HAP-1 (cell line): ENCODE measurements at regions not wholly inside any gene's neighbourhood (a gene's known extent, or its start where the extent isn't known, plus 50 kb on each side); places are given as distances from the start of the nearest gene placed in this dataset.

ENCODE experiments used
- DNase-seq, 2 experiments: peaks; one replicate each; pipeline ENCODE4 v3.0.0-alpha.2; 2016 to 2020; ENCODE audit warnings: low spot score in 2 of 2
- H3K27me3 ChIP-seq: fragments of 250-450 bp; sonication (Bioruptor Pico); 2 replicates; pipeline ENCODE4 v1.5.1; 2020; ENCODE audit warnings: low read depth, mild to moderate bottlenecking, moderate library complexity
- H3K36me3 ChIP-seq: fragments of 250-450 bp; sonication (Bioruptor Pico); replicated peaks from 2 replicates; pipeline ENCODE4 v1.5.1; 2020; ENCODE audit warnings: mild to moderate bottlenecking
- H3K4me1 ChIP-seq: fragments of 250-450 bp; sonication (Bioruptor Pico); 2 replicates; pipeline ENCODE4 v1.5.1; 2020; ENCODE audit warnings: mild to moderate bottlenecking
- H3K4me3 ChIP-seq: fragments of 250-450 bp; sonication (Bioruptor Pico); 2 replicates; pipeline ENCODE4 v1.5.1; 2020; ENCODE audit warnings: mild to moderate bottlenecking, moderate library complexity
- H3K9me3 ChIP-seq: fragments of 250-450 bp; sonication (Bioruptor Pico); 2 replicates; pipeline ENCODE4 v1.5.1; 2020; ENCODE audit warnings: mild to moderate bottlenecking, moderate library complexity
- in situ Hi-C: fragments of 300-500 bp; cut with MboI; formaldehyde crosslinking; loops from 3 replicates; pipeline ENCODE4 v1.14.3; 2020; ENCODE audit warnings: low sequenced_read_pairs, inconsistent platforms, mixed read lengths

DNA sequence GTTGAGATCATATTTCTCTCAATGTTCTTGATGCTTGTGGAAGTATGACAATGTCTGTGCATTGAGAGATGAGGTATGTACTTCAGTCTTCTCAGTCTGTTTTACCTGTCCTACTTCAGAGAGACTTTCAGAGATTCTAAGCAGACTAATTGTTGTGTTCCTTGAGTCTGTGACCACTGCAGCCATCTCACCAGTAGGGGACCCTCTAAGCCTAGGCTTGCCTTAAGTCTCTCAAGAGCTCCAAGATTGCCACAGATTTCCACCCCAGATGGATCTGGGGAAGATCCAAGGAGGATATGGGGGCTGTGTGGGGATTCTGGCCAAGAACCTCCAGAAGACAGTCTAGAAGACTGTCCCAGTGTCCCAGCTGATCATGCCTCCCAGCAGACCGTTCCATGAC lies 179.9 kb upstream of the PLET1 start:
- in situ Hi-C loops, result no loop called here
- no peak overlapping the region for H3K4me3 ChIP-seq
- no peak for DNase-seq
- H3K9me3 ChIP-seq, result no peaks in the 10 kb centered on the region
- H3K36me3 ChIP-seq, result no peaks in the 10 kb centered on the region
- H3K4me1 ChIP-seq, result no peaks in the 10 kb centered on the region
- H3K27me3 ChIP-seq, result no peaks in the 10 kb centered on the region

DNA sequence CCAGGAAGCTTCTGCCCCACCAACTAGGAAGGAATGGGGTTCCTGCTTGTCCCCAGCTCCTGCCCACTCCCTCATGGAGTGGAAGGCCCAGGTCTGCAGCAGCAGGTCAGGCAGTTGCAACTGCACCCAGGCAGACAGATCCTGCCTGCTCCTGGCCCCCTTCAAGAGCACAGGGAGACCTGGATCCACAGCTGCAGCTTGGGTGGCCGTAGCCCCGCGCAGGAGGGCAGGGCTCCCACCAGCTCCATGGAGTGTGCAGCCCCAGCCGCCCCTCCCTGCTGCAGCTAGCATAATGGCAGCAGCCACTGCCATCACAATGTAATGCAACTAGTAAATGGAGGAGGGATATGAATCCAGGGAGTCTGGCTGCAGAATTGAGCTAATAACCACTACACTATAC lies 187.5 kb upstream of the PLET1 start:
- Histone ChIP-seq H3K4me1 (peaks cover 4% of the 10 kb centered on the region), H3K4me3 (no peak overlapping the region), H3K36me3 (no peaks in the 10 kb centered on the region), H3K9me3 (no peaks in the 10 kb centered on the region), H3K27me3 (no peaks in the 10 kb centered on the region)
- DNase-seq, result no peak
- in situ Hi-C loops, result no loop called here

DNA sequence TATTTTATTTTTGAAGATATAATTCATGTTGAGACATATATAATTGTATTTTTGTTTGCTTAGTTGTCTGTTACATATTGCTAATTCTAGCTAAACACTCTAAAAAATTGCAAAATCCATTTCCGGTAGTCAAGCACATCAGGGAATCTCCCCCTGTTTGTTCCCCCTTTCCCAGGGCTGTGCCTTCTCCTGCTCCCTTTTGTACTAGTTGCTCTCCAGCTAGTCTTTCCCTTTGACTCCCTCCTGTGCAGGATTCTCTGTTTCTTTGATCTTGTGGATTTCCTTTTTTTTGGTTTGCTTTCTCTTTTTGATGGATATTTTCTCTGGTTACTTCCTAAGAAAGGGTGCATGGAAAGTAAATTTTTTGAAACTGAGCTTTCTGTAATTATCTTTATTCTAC lies 188.1 kb upstream of the PLET1 start:
- Histone ChIP-seq H3K4me3 (no peak overlapping the region), H3K36me3 (no peaks in the 10 kb centered on the region), H3K27me3 (no peaks in the 10 kb centered on the region), H3K4me1 (peaks cover 4% of the 10 kb centered on the region), H3K9me3 (no peaks in the 10 kb centered on the region)
- in situ Hi-C loops, result no loop called here
- DNase-seq, result no peak

DNA sequence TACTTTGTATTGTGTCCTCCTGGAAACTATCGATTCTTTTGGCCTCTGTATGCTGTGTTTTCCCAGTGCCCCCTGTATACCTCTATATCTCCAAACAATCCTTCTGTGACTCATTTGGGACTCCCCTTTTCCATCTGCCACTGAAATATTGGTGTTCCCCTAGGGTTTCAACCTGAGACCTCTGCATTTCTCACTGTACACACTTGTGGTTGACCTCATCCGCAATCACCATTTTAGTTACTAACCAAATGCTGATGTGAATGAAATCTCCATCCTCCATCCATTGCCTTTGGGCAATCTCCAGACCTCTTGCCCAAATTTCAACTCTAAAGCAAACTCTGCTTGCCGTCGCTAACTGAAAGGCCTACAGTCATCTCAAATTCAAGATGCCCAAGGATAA lies 190.6 kb upstream of the PLET1 start:
- H3K4me3 ChIP-seq, result no peak overlapping the region
- no peaks in the 10 kb centered on the region for H3K9me3 ChIP-seq
- H3K27me3 ChIP-seq, result no peaks in the 10 kb centered on the region
- H3K36me3 ChIP-seq, result no peaks in the 10 kb centered on the region
- in situ Hi-C loops, result no loop called here
- DNase-seq, result no peak
- peaks cover 4% of the 10 kb centered on the region for H3K4me1 ChIP-seq

DNA sequence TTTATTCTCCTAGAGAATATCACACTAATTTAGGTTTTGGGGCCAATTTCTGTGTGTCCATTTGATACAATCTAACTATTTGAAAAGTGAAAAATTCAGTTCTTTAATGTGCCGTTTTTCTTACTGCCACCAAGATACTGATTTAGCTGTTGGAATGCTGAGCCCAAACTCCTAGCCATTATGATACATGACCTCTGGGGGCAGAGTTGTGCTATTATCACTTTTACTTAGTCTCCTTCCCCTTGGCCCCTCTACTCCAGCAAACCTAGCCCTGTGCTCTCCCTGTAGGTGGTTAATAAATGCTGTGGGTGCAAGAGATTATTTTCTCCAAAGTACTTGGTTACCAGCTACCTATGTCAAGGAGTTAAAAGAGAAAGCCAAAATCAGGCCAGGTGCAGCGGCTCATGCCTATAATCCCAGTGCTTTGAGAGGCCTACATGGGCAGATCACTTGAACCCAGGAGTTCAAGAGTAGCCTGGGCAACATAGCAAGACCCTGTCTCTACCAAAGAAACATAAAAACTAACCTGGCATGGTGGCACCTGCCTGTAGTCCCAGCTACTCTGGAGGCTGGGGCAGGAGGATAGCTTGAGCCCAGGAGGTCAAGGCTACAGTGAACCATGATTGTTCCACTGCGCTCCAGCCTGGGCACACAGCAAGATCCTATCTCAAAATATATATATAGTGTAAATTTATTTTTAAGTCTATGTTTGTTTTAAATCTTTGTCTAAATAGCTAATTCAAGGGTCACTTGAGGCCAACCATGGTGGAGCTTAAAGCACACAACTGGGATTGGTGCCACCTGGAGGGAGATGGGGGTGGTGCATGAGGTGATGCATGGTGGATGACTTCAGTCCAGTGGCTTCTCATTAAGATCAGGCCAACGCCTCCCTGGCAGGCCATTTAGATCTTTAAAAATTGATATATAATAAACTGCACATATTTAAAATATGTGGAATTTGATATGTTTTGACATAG lies 193.2 kb upstream of the PLET1 start:
- H3K36me3 ChIP-seq, result no peaks in the 10 kb centered on the region
- peaks cover 4% of the 10 kb centered on the region for H3K4me1 ChIP-seq
- peak in 1 of 2 experiments; percentile 61 for DNase-seq
- no peaks in the 10 kb centered on the region for H3K27me3 ChIP-seq
- no peaks in the 10 kb centered on the region for H3K9me3 ChIP-seq
- in situ Hi-C loops, result no loop called here
- no peak overlapping the region for H3K4me3 ChIP-seq

DNA sequence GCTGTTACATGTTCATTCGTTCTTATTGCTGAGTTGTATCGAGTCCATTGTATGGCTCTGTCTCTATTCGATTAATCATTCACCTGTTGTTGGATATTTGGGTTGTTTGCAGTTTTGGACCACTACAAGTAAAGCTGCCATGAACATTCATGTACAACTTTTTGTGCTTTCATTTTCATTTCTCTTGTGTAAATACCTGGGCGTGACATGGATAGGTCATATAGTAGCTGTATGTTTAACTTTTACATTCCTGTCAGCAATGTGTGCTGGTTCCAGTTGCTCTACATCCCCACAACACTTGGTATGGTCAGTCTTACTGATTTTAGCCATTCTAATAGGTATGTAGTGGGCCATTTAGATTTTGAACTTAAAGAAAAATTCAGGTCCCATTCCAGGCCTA lies 194.2 kb upstream of the PLET1 start:
- H3K4me1 ChIP-seq, result peaks cover 4% of the 10 kb centered on the region
- no peaks in the 10 kb centered on the region for H3K27me3 ChIP-seq
- H3K36me3 ChIP-seq, result no peaks in the 10 kb centered on the region
- H3K9me3 ChIP-seq, result no peaks in the 10 kb centered on the region
- H3K4me3 ChIP-seq, result no peak overlapping the region
- DNase-seq, result no peak
- in situ Hi-C loops, result no loop called here

DNA sequence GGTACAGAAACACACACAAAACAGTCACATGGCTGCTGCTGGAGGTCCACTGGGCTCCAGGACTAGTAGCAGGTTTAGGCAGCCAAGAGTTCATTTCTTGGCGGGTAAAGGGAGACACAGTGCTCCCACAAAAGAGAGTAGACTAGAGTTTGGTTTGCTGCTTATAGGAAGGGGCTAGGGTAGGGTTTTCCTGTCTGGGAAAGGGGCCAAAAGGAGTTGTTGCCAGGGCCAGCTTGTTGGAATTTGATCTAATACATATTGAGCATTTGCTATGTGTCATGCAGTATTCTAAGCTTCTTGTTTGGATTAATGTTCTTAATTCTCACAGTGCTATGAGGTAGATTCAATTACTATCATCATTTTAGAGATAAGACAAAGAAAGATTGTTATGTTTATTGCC lies 195.1 kb upstream of the PLET1 start:
- no peak overlapping the region for H3K4me3 ChIP-seq
- no peaks in the 10 kb centered on the region for H3K36me3 ChIP-seq
- in situ Hi-C loops, result no loop called here
- no peaks in the 10 kb centered on the region for H3K4me1 ChIP-seq
- no peak for DNase-seq
- 0 out of 2 replicates have a peak, but pooled peaks cover 2% of the 10 kb centered on the region for H3K27me3 ChIP-seq
- H3K9me3 ChIP-seq, result no peaks in the 10 kb centered on the region

DNA sequence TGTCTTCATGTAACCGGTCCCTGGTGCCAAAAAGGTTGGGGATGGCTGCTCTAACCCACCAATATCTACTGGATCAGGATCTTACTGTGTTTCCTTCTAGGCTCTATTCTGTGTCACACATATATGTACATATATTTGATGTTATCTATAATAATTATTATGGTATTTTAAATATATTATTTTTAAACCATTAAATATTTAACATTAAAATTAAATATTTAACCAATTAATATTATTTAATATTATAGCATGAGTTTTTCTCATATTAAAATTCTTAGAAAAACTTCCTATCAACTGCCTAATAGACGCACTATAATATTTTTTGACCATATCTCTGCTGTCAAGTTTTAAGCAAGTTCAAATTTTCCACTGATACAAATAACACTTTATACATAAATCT lies 196.9 kb upstream of the PLET1 start:
- in situ Hi-C loops, result no loop called here
- Histone ChIP-seq H3K27me3 (peaks cover 2% of the 10 kb centered on the region; the same call in 1 of the 2 replicates), H3K4me3 (no peak overlapping the region), H3K4me1 (no peaks in the 10 kb centered on the region), H3K9me3 (no peaks in the 10 kb centered on the region), H3K36me3 (no peaks in the 10 kb centered on the region)
- DNase-seq, result no peak

DNA sequence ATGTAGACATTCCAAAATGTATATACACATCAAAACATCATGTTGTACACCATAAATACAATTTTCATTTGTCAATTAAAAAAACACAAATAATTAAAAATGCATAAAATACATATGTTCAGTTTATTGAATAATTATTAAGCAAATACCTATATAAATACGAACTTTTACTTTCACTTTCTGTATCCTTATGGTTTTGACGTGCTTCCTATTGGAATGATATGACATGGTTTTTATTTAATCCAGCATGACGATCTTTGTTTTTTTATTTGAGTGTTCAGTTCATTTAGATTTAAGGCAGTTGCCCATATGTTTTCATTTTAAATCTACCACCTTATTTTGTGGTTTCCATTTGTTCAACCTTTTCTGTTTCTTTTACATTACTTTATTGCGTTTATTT lies 198.3 kb upstream of the PLET1 start:
- no peak for DNase-seq
- Histone ChIP-seq H3K4me3 (no peak overlapping the region), H3K9me3 (no peaks in the 10 kb centered on the region), H3K27me3 (peaks cover 2% of the 10 kb centered on the region; the same call in 1 of the 2 replicates), H3K4me1 (no peaks in the 10 kb centered on the region), H3K36me3 (no peaks in the 10 kb centered on the region)
- in situ Hi-C loops, result no loop called here

DNA sequence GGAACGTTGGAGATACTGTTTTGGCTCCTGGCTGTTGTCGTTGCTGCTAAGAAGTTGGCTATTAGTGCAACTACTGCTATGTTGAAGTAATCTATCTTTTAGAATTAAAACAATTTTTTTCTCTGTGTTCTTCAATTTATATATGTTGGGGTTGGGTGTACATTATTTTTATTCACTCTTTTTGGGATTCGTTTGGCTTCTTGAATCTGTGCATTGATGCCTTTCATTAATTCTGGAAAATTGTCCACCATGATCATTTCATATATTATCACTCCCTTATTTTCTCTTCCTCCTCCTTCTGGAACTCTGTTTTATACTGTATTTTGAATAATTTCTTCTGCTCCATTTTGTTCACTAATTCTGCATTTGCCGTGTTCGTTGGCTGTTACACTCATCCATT lies 199.5 kb upstream of the PLET1 start:
- in situ Hi-C loops, result no loop called here
- no peak overlapping the region for H3K4me3 ChIP-seq
- H3K4me1 ChIP-seq, result no peaks in the 10 kb centered on the region
- no peaks in the 10 kb centered on the region for H3K36me3 ChIP-seq
- no peaks in the 10 kb centered on the region for H3K9me3 ChIP-seq
- peaks cover 2% of the 10 kb centered on the region; the same call in 1 of the 2 replicates for H3K27me3 ChIP-seq
- DNase-seq, result no peak

DNA sequence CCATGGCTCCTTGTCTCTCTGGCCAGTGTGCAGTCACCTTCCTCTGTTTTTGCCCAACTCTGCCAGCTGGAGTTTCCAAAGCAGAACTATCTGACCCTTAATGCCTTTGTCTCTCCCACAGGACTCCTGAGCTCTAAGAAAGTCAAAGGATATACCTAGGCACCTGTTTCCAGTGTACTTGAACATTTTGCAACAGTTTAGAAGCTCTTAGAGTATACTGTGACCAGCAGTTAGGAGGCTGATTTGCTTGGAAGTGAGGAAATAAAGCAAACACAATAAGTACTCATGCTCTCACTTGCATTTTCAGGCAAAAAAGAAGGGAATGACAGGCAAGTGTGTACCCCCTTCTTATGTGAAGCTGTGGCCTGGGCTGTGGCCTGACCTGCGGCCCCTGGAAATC lies 204.3 kb upstream of the PLET1 start:
- in situ Hi-C loops, result no loop called here

DNA sequence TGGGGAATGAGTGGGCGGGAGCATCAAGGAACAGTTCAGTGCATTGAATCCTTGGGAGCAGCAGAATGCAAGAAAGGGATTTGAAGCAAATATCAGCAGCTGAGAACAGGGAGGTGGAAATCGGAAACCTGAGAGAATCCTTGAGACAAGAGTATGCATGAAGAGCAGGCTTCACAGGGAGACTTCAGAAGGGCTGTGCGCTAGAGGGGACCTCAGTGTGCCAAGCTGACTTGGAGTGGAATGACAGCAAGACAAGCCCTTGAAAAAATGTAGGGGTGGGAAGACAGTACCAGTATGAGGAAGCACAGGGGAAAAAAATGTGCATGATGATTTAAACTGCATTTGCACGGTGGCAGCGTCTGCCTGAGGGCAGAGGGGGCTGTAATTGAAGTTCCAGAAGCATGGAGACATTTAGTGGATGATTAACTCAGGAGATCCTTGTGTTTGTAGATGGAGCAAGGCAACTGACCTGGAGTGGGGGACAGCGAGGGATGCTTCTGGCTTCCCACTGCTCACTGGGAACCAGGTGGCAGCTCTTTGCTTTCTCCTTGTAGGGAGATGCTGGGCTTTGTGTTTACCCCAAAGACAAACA lies 204.9 kb upstream of the PLET1 start:
- no peaks in the 10 kb centered on the region for H3K4me1 ChIP-seq
- H3K9me3 ChIP-seq, result no peaks in the 10 kb centered on the region
- no peaks in the 10 kb centered on the region; the same call in 1 of the 2 replicates for H3K27me3 ChIP-seq
- H3K4me3 ChIP-seq, result no peak overlapping the region
- in situ Hi-C loops, result no loop called here
- no peak for DNase-seq
- H3K36me3 ChIP-seq, result no peaks in the 10 kb centered on the region

More for the DNA sequence above, 204.3 kb upstream of the PLET1 start:
- DNase-seq, result no peak
- Histone ChIP-seq H3K4me1 (no peaks in the 10 kb centered on the region), H3K4me3 (no peak overlapping the region), H3K9me3 (no peaks in the 10 kb centered on the region), H3K36me3 (no peaks in the 10 kb centered on the region), H3K27me3 (peaks cover 2% of the 10 kb centered on the region; the same call in 1 of the 2 replicates)

DNA sequence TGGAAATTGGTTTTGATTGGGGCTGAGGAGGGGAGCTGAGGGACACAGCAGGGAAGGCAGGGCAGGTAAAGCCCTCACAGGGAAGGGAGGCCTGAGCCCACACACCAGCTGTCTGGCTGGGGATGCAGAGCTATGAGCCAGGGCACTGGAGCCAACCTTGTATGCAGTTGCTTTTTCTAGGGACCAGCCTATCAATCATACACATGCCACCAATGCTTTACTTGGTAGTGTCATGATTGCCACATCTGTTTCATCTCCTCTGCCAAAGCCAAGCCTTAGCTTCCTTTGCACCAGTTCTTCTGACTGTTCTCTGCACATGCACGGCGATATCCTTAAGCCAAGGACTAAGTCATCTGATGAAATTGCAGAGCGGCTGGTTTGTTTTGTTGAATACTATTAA lies 207.1 kb upstream of the PLET1 start:
- in situ Hi-C loops, result no loop called here
- Histone ChIP-seq H3K9me3 (no peaks in the 10 kb centered on the region), H3K4me1 (no peaks in the 10 kb centered on the region)

DNA sequence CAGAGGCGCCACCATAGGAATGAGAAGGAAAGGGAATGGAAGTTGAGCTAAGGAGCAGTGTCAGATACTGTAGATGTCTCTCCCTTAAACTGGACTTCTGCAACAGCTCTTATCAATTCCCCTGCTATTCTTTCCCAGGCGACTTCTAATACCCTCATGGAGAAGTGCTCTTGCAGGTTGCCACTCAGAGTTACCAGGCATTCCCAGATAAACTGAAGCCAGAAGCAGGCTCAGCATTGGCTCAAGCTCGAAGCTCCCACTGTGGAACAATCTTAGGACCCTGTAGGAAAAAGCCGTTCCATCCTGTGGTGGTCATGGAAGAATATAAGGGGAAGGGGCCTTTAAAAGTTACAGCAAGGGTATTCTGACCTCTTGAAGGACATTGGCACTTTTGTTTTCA lies 208.7 kb upstream of the PLET1 start:
- no peak for DNase-seq
- Histone ChIP-seq H3K9me3 (no peaks in the 10 kb centered on the region), H3K36me3 (no peaks in the 10 kb centered on the region), H3K4me1 (no peaks in the 10 kb centered on the region), H3K27me3 (no peaks in the 10 kb centered on the region), H3K4me3 (no peak overlapping the region)
- in situ Hi-C loops, result no loop called here

More for the DNA sequence above, 207.1 kb upstream of the PLET1 start:
- DNase-seq, result no peak
- Histone ChIP-seq H3K27me3 (no peaks in the 10 kb centered on the region), H3K4me3 (no peak overlapping the region), H3K36me3 (no peaks in the 10 kb centered on the region)
